ENCODE measurements at regions not wholly inside any gene's neighbourhood (a gene's known extent, or its start where the extent isn't known, plus 50 kb on each side); places are given as distances from the start of the nearest gene placed in this dataset.

GRCh38 chr5:61771808-61772207 lies 439.8 kb downstream of the ZSWIM6 start:
- H3K4me3 ChIP-seq (ENCODE audit: insufficient read length, low read depth): no peak overlapping the region
- no peak for DNase-seq (ENCODE audit: low read depth, low spot score)
- no peak for TF ChIP-seq YY1 (IDR thresholded peaks at IDR 0.05; ENCODE audit: insufficient read depth, insufficient read length)
- TF ChIP-seq ZNF274 (IDR thresholded peaks at IDR 0.05; ENCODE audit: low read depth, low read length): no peak
- no peak for TF ChIP-seq SUZ12 (IDR thresholded peaks at IDR 0.05; ENCODE audit: extremely low read depth, insufficient read depth, insufficient read length)
- H3K36me3 ChIP-seq (ENCODE audit: insufficient read depth, insufficient read length, low read length): no peaks in the 10 kb centered on the region
- H3K27me3 ChIP-seq (ENCODE audit: insufficient read depth, insufficient read length): no peaks in the 10 kb centered on the region
- no peaks in the 10 kb centered on the region for H3K9me3 ChIP-seq (ENCODE audit: insufficient read depth, low read length)
- no peaks in the 10 kb centered on the region for H3K4me1 ChIP-seq (ENCODE audit: insufficient read depth, insufficient read length)
- no peak overlapping the region for H3K9ac ChIP-seq (ENCODE audit: insufficient read length, low read depth)

DNA sequence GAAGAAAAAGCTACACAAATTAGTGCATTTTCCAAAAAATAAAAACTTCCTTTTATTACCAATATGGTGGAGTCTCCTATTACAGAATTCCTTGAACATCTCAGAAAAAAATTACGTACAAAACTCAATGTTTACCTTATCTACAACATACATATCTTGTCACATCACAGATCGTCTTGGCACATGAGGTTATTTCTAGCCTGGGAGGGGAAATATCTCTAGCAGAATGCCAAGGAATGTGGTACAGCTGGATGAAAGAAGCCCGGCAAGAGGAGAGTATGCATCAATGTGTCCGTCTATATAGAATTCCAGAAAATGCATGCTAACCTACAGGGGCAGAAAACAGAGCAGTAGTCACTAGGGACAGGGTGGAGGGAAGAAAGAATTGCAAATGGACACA lies 443.8 kb downstream of the ZSWIM6 start:
- TF ChIP-seq SUZ12 (IDR thresholded peaks at IDR 0.05; ENCODE audit: extremely low read depth, insufficient read depth, insufficient read length) (no peak), ZNF274 (IDR thresholded peaks at IDR 0.05; ENCODE audit: low read depth, low read length) (no peak), YY1 (IDR thresholded peaks at IDR 0.05; ENCODE audit: insufficient read depth, insufficient read length) (no peak)
- Histone ChIP-seq H3K9ac (ENCODE audit: insufficient read length, low read depth) (no peak overlapping the region), H3K4me1 (ENCODE audit: insufficient read depth, insufficient read length) (no peaks in the 10 kb centered on the region), H3K36me3 (ENCODE audit: insufficient read depth, insufficient read length, low read length) (no peaks in the 10 kb centered on the region), H3K27me3 (ENCODE audit: insufficient read depth, insufficient read length) (no peaks in the 10 kb centered on the region), H3K9me3 (ENCODE audit: insufficient read depth, low read length) (no peaks in the 10 kb centered on the region), H3K4me3 (ENCODE audit: insufficient read length, low read depth) (no peak overlapping the region)
- no peak for DNase-seq (ENCODE audit: low read depth, low spot score)

DNA sequence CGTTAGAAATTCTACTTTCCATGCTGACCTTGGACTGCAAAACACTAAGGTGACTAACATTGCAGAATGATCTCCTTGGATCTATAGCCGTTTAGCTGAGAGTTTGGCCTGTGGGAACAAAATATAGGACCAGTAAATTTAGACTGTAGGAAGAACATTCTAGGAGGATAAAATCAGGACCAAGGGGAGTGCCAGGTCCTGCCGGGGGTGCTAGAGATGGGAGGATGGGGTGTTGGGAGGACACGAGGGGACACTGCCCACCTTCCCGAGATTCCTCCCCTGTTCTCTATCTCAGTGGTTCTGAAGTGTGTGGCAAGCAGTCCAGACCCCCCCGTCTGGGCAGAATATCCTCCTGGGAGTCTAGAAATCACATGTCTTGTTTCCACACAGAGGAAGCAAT lies 445.2 kb downstream of the ZSWIM6 start:
- no peak for DNase-seq (ENCODE audit: low read depth, low spot score)
- Histone ChIP-seq H3K9ac (ENCODE audit: insufficient read length, low read depth) (no peak overlapping the region), H3K9me3 (ENCODE audit: insufficient read depth, low read length) (no peaks in the 10 kb centered on the region), H3K4me3 (ENCODE audit: insufficient read length, low read depth) (no peak overlapping the region), H3K4me1 (ENCODE audit: insufficient read depth, insufficient read length) (no peaks in the 10 kb centered on the region), H3K27me3 (ENCODE audit: insufficient read depth, insufficient read length) (no peaks in the 10 kb centered on the region), H3K36me3 (ENCODE audit: insufficient read depth, insufficient read length, low read length) (no peaks in the 10 kb centered on the region)
- TF ChIP-seq SUZ12 (IDR thresholded peaks at IDR 0.05; ENCODE audit: extremely low read depth, insufficient read depth, insufficient read length) (no peak), ZNF274 (IDR thresholded peaks at IDR 0.05; ENCODE audit: low read depth, low read length) (no peak), YY1 (IDR thresholded peaks at IDR 0.05; ENCODE audit: insufficient read depth, insufficient read length) (no peak)

DNA sequence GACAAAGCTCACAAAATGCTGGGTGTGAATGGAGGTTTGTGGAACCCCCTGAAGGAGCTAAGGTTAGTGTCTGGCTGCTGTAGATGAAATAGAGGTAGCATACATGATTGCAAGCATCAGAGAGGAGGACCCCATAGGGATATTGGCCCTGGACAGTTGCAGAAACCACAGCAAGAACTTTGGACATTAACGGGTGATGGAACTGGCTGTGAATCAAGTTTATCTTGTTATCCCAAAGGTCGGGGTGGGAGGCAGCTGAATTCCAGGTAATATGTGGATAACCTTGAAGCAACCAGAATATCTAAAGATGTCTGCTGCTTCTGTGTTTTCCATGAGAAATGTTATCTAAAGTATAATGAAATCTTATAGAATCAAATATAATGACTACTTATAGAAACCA lies 447.7 kb downstream of the ZSWIM6 start:
- no peaks in the 10 kb centered on the region for H3K9me3 ChIP-seq (ENCODE audit: insufficient read depth, low read length)
- DNase-seq (ENCODE audit: low read depth, low spot score): no peak
- no peaks in the 10 kb centered on the region for H3K4me1 ChIP-seq (ENCODE audit: insufficient read depth, insufficient read length)
- H3K27me3 ChIP-seq (ENCODE audit: insufficient read depth, insufficient read length): no peaks in the 10 kb centered on the region
- no peak overlapping the region for H3K9ac ChIP-seq (ENCODE audit: insufficient read length, low read depth)
- H3K4me3 ChIP-seq (ENCODE audit: insufficient read length, low read depth): no peak overlapping the region
- H3K36me3 ChIP-seq (ENCODE audit: insufficient read depth, insufficient read length, low read length): no peaks in the 10 kb centered on the region
- TF ChIP-seq YY1 (IDR thresholded peaks at IDR 0.05; ENCODE audit: insufficient read depth, insufficient read length) (no peak), SUZ12 (IDR thresholded peaks at IDR 0.05; ENCODE audit: extremely low read depth, insufficient read depth, insufficient read length) (no peak), ZNF274 (IDR thresholded peaks at IDR 0.05; ENCODE audit: low read depth, low read length) (no peak)

- no peaks in the 10 kb centered on the region for H3K36me3 ChIP-seq (ENCODE audit: insufficient read depth, insufficient read length, low read length)
- H3K9me3 ChIP-seq (ENCODE audit: insufficient read depth, low read length): no peaks in the 10 kb centered on the region
- H3K4me3 ChIP-seq (ENCODE audit: insufficient read length, low read depth): no peak overlapping the region
- H3K4me1 ChIP-seq (ENCODE audit: insufficient read depth, insufficient read length): no peaks in the 10 kb centered on the region
- DNase-seq (ENCODE audit: low read depth, low spot score): no peak
- no peaks in the 10 kb centered on the region for H3K27me3 ChIP-seq (ENCODE audit: insufficient read depth, insufficient read length)
- no peak overlapping the region for H3K9ac ChIP-seq (ENCODE audit: insufficient read length, low read depth)
- TF ChIP-seq SUZ12 (IDR thresholded peaks at IDR 0.05; ENCODE audit: extremely low read depth, insufficient read depth, insufficient read length): no peak
- TF ChIP-seq ZNF274 (IDR thresholded peaks at IDR 0.05; ENCODE audit: low read depth, low read length): no peak
- no peak for TF ChIP-seq YY1 (IDR thresholded peaks at IDR 0.05; ENCODE audit: insufficient read depth, insufficient read length)
Observed at GRCh38 chr5:61783481-61783880, 451.4 kb downstream of the ZSWIM6 start.

DNA sequence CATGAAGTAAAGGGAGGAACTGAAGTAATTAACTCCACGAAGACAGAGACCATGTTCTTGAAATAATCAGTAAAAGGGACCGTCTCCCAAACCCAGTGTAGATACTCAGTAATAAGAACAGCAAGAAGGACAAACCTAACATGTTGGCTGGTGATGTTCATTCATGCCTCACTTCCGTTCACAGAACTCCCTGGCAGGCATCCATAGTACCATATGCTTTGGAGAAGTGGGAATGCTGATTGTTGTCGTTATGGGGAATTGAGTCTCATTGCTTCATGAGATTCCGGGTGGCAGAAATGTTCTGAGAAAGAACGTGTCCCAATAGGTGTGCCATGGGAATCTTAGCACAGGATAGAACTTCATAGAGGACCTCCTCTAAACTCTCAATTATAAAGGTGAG lies 452.3 kb downstream of the ZSWIM6 start:
- Histone ChIP-seq H3K9ac (ENCODE audit: insufficient read length, low read depth) (no peak overlapping the region), H3K4me1 (ENCODE audit: insufficient read depth, insufficient read length) (no peaks in the 10 kb centered on the region), H3K9me3 (ENCODE audit: insufficient read depth, low read length) (no peaks in the 10 kb centered on the region), H3K4me3 (ENCODE audit: insufficient read length, low read depth) (no peak overlapping the region), H3K36me3 (ENCODE audit: insufficient read depth, insufficient read length, low read length) (no peaks in the 10 kb centered on the region), H3K27me3 (ENCODE audit: insufficient read depth, insufficient read length) (no peaks in the 10 kb centered on the region)
- TF ChIP-seq SUZ12 (IDR thresholded peaks at IDR 0.05; ENCODE audit: extremely low read depth, insufficient read depth, insufficient read length): no peak
- no peak for TF ChIP-seq ZNF274 (IDR thresholded peaks at IDR 0.05; ENCODE audit: low read depth, low read length)
- TF ChIP-seq YY1 (IDR thresholded peaks at IDR 0.05; ENCODE audit: insufficient read depth, insufficient read length): no peak
- DNase-seq (ENCODE audit: low read depth, low spot score): no peak

GRCh38 chr5:61788548-61788947 lies 456.5 kb downstream of the ZSWIM6 start:
- no peak for DNase-seq (ENCODE audit: low read depth, low spot score)
- H3K9ac ChIP-seq (ENCODE audit: insufficient read length, low read depth): no peak overlapping the region
- no peak overlapping the region for H3K4me3 ChIP-seq (ENCODE audit: insufficient read length, low read depth)
- no peaks in the 10 kb centered on the region for H3K27me3 ChIP-seq (ENCODE audit: insufficient read depth, insufficient read length)
- H3K4me1 ChIP-seq (ENCODE audit: insufficient read depth, insufficient read length): no peaks in the 10 kb centered on the region
- TF ChIP-seq ZNF274 (IDR thresholded peaks at IDR 0.05; ENCODE audit: low read depth, low read length) (no peak), SUZ12 (IDR thresholded peaks at IDR 0.05; ENCODE audit: extremely low read depth, insufficient read depth, insufficient read length) (no peak), YY1 (IDR thresholded peaks at IDR 0.05; ENCODE audit: insufficient read depth, insufficient read length) (no peak)
- H3K36me3 ChIP-seq (ENCODE audit: insufficient read depth, insufficient read length, low read length): no peaks in the 10 kb centered on the region
- H3K9me3 ChIP-seq (ENCODE audit: insufficient read depth, low read length): no peaks in the 10 kb centered on the region

DNA sequence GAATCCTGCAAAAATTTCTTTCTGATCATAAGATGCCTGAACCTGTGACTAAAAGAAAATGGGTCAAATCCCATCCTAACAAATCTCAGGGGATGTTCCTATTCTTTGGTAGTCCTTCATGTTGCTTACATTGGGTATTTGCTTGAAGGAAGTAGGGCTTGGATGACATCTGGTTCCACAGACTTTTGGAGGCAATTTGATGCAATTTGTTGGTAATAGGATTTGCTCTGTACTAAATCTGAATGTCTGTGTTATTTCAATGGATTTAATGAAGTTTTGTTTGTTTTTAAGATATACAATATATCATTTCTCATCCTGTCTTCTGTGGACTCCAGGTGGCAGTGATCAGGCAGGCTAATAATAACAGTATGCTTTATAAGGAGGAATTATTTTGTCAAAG lies 457.9 kb downstream of the ZSWIM6 start:
- no peaks in the 10 kb centered on the region for H3K27me3 ChIP-seq (ENCODE audit: insufficient read depth, insufficient read length)
- no peak overlapping the region for H3K4me3 ChIP-seq (ENCODE audit: insufficient read length, low read depth)
- no peaks in the 10 kb centered on the region for H3K9me3 ChIP-seq (ENCODE audit: insufficient read depth, low read length)
- TF ChIP-seq ZNF274 (IDR thresholded peaks at IDR 0.05; ENCODE audit: low read depth, low read length) (no peak), SUZ12 (IDR thresholded peaks at IDR 0.05; ENCODE audit: extremely low read depth, insufficient read depth, insufficient read length) (no peak), YY1 (IDR thresholded peaks at IDR 0.05; ENCODE audit: insufficient read depth, insufficient read length) (no peak)
- no peaks in the 10 kb centered on the region for H3K36me3 ChIP-seq (ENCODE audit: insufficient read depth, insufficient read length, low read length)
- no peaks in the 10 kb centered on the region for H3K4me1 ChIP-seq (ENCODE audit: insufficient read depth, insufficient read length)
- no peak overlapping the region for H3K9ac ChIP-seq (ENCODE audit: insufficient read length, low read depth)
- DNase-seq (ENCODE audit: low read depth, low spot score): no peak

Measured in NT2/D1 (cell line).